Testis (tissue), 2 donors: ENCODE measurements at regions not wholly inside any gene's neighbourhood (a gene's known extent, or its start where the extent isn't known, plus 50 kb on each side); places are given as distances from the start of the nearest gene placed in this dataset.

ENCODE experiments used
- DNase-seq: peaks from one replicate; pipeline ENCODE4 v3.0.0-alpha.2; 2019
- H3K27ac ChIP-seq, 2 donors: fragments of 200-600 bp; sonication (generic); one replicate each; pipeline ENCODE4 v1.5.1; 2019
- H3K27me3 ChIP-seq: fragments of 200-600 bp; sonication (generic); one replicate; pipeline ENCODE4 v1.5.1; 2019
- H3K36me3 ChIP-seq: fragments of 200-600 bp; sonication (generic); one replicate; pipeline ENCODE4 v1.5.1; 2017; ENCODE audit warnings: low read depth; ENCODE audit errors: missing control alignments
- H3K4me1 ChIP-seq: fragments of 200-600 bp; sonication (generic); one replicate; pipeline ENCODE4 v1.5.1; 2019
- H3K4me3 ChIP-seq, 2 donors: fragments of 200-600 bp; sonication (generic); one replicate each; pipeline ENCODE4 v1.5.1; 2017 to 2019
- H3K9me3 ChIP-seq: fragments of 200-600 bp; sonication (generic); one replicate; pipeline ENCODE4 v1.5.1; 2017
- CTCF ChIP-seq, 3 experiments: fragments of 450-650 bp in 2 of 3; fragments of 200-600 bp in 1 of 3; sonication (generic) in 1 of 3; IDR thresholded peaks; one replicate each; pipeline ENCODE4 v1.5.1; 2016 to 2019; ENCODE audit warnings: antibody characterized with exemption in 3 of 3, mild to moderate bottlenecking in 2 of 3, moderate library complexity in 1 of 3
- POLR2A ChIP-seq: fragments of 450-650 bp; IDR thresholded peaks from one replicate; pipeline ENCODE4 v1.6.1; 2017; ENCODE audit warnings: antibody characterized with exemption, mild to moderate bottlenecking, moderate library complexity
- WGBS, 2 donors: methylation state at CpG; one replicate each; pipeline ENCODE4 v1.1.5; 2018; 5-methylcytosine and 5-hydroxymethylcytosine counted together
- intact Hi-C: fragments of 100-400 bp; cut with DNase I; formaldehyde crosslinking; loops from one replicate; pipeline ENCODE4 v1.15.1; 2023; ENCODE audit warnings: low total_unique reads

GRCh38 chr12:111295176-111295575 lies 73.7 kb downstream of the PHETA1 start:
- H3K27ac ChIP-seq: no peak overlapping the region
- H3K4me1 ChIP-seq: no peaks in the 10 kb centered on the region
- no peaks in the 10 kb centered on the region for H3K9me3 ChIP-seq
- H3K27me3 ChIP-seq: no peaks in the 10 kb centered on the region
- no peak overlapping the region for H3K4me3 ChIP-seq
- DNase-seq: no peak
- TF ChIP-seq CTCF (IDR thresholded peaks at IDR 0.05) (no peak), POLR2A (no peak)
- H3K36me3 ChIP-seq: no peaks in the 10 kb centered on the region
- WGBS, 2 donors: 84 to 90% methylated on average over 10 of the region's 10 CpGs
- intact Hi-C loops: loop anchor here (10.0 kb wide), 1 partner anchor 270 kb away; no protein-coding TSS in a partner anchor

GRCh38 chr12:111293266-111294009 lies 75.5 kb downstream of the PHETA1 start:
- Histone ChIP-seq H3K9me3 (no peaks in the 10 kb centered on the region), H3K27me3 (no peaks in the 10 kb centered on the region), H3K36me3 (no peaks in the 10 kb centered on the region), H3K27ac (no peak overlapping the region), H3K4me3 (no peak overlapping the region), H3K4me1 (no peaks in the 10 kb centered on the region)
- no peak for DNase-seq
- no peak for TF ChIP-seq POLR2A
- no peak for TF ChIP-seq CTCF (IDR thresholded peaks at IDR 0.05)
- WGBS, 2 donors: 89 to 90% methylated on average over 17 to 20 of the region's 20 CpGs
- intact Hi-C loops: loop anchor here (10.0 kb wide), 1 partner anchor 269 kb away; no protein-coding TSS in a partner anchor

- no peaks in the 10 kb centered on the region for H3K27me3 ChIP-seq
- intact Hi-C loops: loop anchor here (10.0 kb wide), 1 partner anchor 267 kb away; no protein-coding TSS in a partner anchor
Observed at GRCh38 chr12:111291357-111291756, 77.5 kb downstream of the PHETA1 start.

GRCh38 chr12:111288771-111289170 lies 80.1 kb downstream of the PHETA1 start:
- intact Hi-C loops: no loop called here
- Histone ChIP-seq H3K27ac (no peak overlapping the region), H3K27me3 (no peaks in the 10 kb centered on the region), H3K9me3 (no peaks in the 10 kb centered on the region), H3K4me1 (no peaks in the 10 kb centered on the region), H3K4me3 (no peak overlapping the region), H3K36me3 (no peaks in the 10 kb centered on the region)
- TF ChIP-seq CTCF (IDR thresholded peaks at IDR 0.05) (no peak), POLR2A (no peak)
- 94 to 95% methylated on average over 10 of the region's 10 CpGs for WGBS, 2 donors
- no peak for DNase-seq

More at GRCh38 chr12:111291357-111291756, 77.5 kb downstream of the PHETA1 start:
- no peaks in the 10 kb centered on the region for H3K9me3 ChIP-seq
- WGBS, 2 donors: 88 to 94% methylated on average over 8 to 12 of the region's 12 CpGs
- no peak overlapping the region for H3K27ac ChIP-seq
- no peak overlapping the region for H3K4me3 ChIP-seq
- no peak for TF ChIP-seq POLR2A
- no peak for TF ChIP-seq CTCF (IDR thresholded peaks at IDR 0.05)
- DNase-seq: no peak
- H3K4me1 ChIP-seq: no peaks in the 10 kb centered on the region
- no peaks in the 10 kb centered on the region for H3K36me3 ChIP-seq
